HG03521 (cell line): ENCODE measurements at regions not wholly inside any gene's neighbourhood (a gene's known extent, or its start where the extent isn't known, plus 50 kb on each side); places are given as distances from the start of the nearest gene placed in this dataset.
"Not testable (repeated sequence)": the region's sequence is repeated elsewhere in the genome, so short reads cannot be mapped to it uniquely, and the experiment has no call there.

Experiments
- ATAC-seq: cut with Tn5 transposase; IDR thresholded peaks from one replicate; pipeline ENCODE4 v1.9.1; 2021; ENCODE audit warnings: mild to moderate bottlenecking, moderate library complexity; ENCODE audit not compliant: unreplicated experiment

GRCh38 chr11:95652002-95652472 lies 137.5 kb downstream of the FAM76B start:
- no peak for ATAC-seq

- no peak for ATAC-seq
Observed at GRCh38 chr11:95650276-95650675, 139.3 kb downstream of the FAM76B start.

GRCh38 chr11:95647871-95648270 lies 141.7 kb downstream of the FAM76B start:
- no peak for ATAC-seq

GRCh38 chr11:95647355-95647754 lies 142.2 kb downstream of the FAM76B start:
- no peak for ATAC-seq

- peak; percentile 100 for ATAC-seq
Observed at GRCh38 chr11:95641495-95641894, 148.1 kb downstream of the FAM76B start.

- no peak for ATAC-seq
Observed at GRCh38 chr11:95638501-95638900, 151.1 kb downstream of the FAM76B start.

- ATAC-seq: no peak
Observed at GRCh38 chr11:95625164-95625900, 164.2 kb downstream of the FAM76B start.

GRCh38 chr11:95616256-95616804 lies 173.3 kb downstream of the FAM76B start:
- no peak for ATAC-seq

- no peak for ATAC-seq
Observed at GRCh38 chr11:95611827-95612226, 177.8 kb downstream of the FAM76B start.

- not testable (repeated sequence) for ATAC-seq
Observed at GRCh38 chr11:95610185-95610584, 179.4 kb downstream of the FAM76B start.

- no peak for ATAC-seq
Observed at GRCh38 chr11:95608093-95608492, 181.5 kb downstream of the FAM76B start.

- no peak for ATAC-seq
Observed at GRCh38 chr11:95606824-95607223, 182.8 kb downstream of the FAM76B start.

- no peak for ATAC-seq
Observed at GRCh38 chr11:95605271-95605940, 184.2 kb downstream of the FAM76B start.

- no peak for ATAC-seq
Observed at GRCh38 chr11:95599959-95600586, 189.5 kb downstream of the FAM76B start.

- no peak for ATAC-seq
Observed at GRCh38 chr11:95595973-95596489, 193.6 kb downstream of the FAM76B start.

- ATAC-seq: no peak
Observed at GRCh38 chr11:95595541-95595940, 194.0 kb downstream of the FAM76B start.

GRCh38 chr11:95593111-95593510 lies 196.5 kb downstream of the FAM76B start:
- no peak for ATAC-seq

GRCh38 chr11:95592471-95592870 lies 197.1 kb downstream of the FAM76B start:
- no peak for ATAC-seq

GRCh38 chr11:95589893-95590612 lies 199.5 kb downstream of the FAM76B start:
- ATAC-seq: no peak

- no peak for ATAC-seq
Observed at GRCh38 chr11:95588821-95589220, 200.8 kb downstream of the FAM76B start.

- ATAC-seq: no peak
Observed at GRCh38 chr11:95586661-95587060, 202.9 kb downstream of the FAM76B start.
